ENCODE measurements at regions not wholly inside any gene's neighbourhood (a gene's known extent, or its start where the extent isn't known, plus 50 kb on each side); places are given as distances from the start of the nearest gene placed in this dataset.

- peaks cover 89% of the 10 kb centered on the region for H3K4me1 ChIP-seq
- POLR2A ChIA-PET = interaction anchor here (1.0 kb wide), 1 partner anchor 81 kb away, joined by 3 read pairs; no protein-coding TSS in a partner anchor
- H3K4me1 Mint-ChIP-seq (ENCODE audit: low read depth, unreplicated experiment) = peaks cover 53% of the 10 kb centered on the region
These were observed 112.5 kb downstream of the KLF5 start for GRCh38 chr13:73171271-73171682.

GRCh38 chr13:73169971-73170370 is 111.2 kb downstream of the KLF5 start:
- Histone ChIP-seq H3K36me3 (ENCODE audit: control insufficient read depth, insufficient read depth, low read length) (no peaks in the 10 kb centered on the region), H3K4me1 (peaks cover 92% of the 10 kb centered on the region), H3K9me3 (no peaks in the 10 kb centered on the region), H3K27me3 (replicated peaks; ENCODE audit: control insufficient read depth, insufficient read depth, low read length) (no peaks in the 10 kb centered on the region), H3K4me3 (ENCODE audit: low read depth, low read length) (no peak overlapping the region)
- intact Hi-C loops (cut with micrococcal nuclease; ENCODE audit: unreplicated experiment) = loop anchor here (2.0 kb wide), 4 partner anchors 41 to 247 kb away; no protein-coding TSS in a partner anchor
- Mint-ChIP-seq H3K36me3 (ENCODE audit: insufficient read depth, unreplicated experiment) (peaks cover 5% of the 10 kb centered on the region), H3K9me3 (ENCODE audit: unreplicated experiment) (peaks cover 10% of the 10 kb centered on the region), H3K4me1 (ENCODE audit: low read depth, unreplicated experiment) (peaks cover 56% of the 10 kb centered on the region), H3K4me3 (ENCODE audit: unreplicated experiment) (peak overlapping the region; percentile 66), H3K27me3 (ENCODE audit: insufficient read depth, unreplicated experiment) (no peaks in the 10 kb centered on the region), H3K27ac (ENCODE audit: unreplicated experiment) (peak overlapping the region; percentile 97)
- no TSS peak for BruUV-seq (replicated peaks)
- ChIA-PET CTCF (no interaction called here), POLR2A (no interaction called here)
- DNase-seq = no peak
- no peak for TF ChIP-seq CTCF (IDR thresholded peaks at IDR 0.05; ENCODE audit: insufficient read depth in 1 of 2, low read depth in 1 of 2, low read length in 1 of 2, severe bottlenecking in 1 of 2, unreplicated experiment in 1 of 2)

More at GRCh38 chr13:73171271-73171682, 112.5 kb downstream of the KLF5 start:
- BruUV-seq (replicated peaks) = no TSS peak
- H3K4me3 ChIP-seq (ENCODE audit: low read depth, low read length) = no peak overlapping the region
- Mint-ChIP-seq H3K27ac (ENCODE audit: unreplicated experiment) (peak overlapping the region; percentile 97), H3K9me3 (ENCODE audit: unreplicated experiment) (peaks cover 15% of the 10 kb centered on the region), H3K36me3 (ENCODE audit: insufficient read depth, unreplicated experiment) (peaks cover 5% of the 10 kb centered on the region), H3K4me3 (ENCODE audit: unreplicated experiment) (peak overlapping the region; percentile 31), H3K27me3 (ENCODE audit: insufficient read depth, unreplicated experiment) (no peaks in the 10 kb centered on the region)
- CTCF ChIA-PET = interaction anchor here (0.6 to 0.7 kb wide), 3 partner anchors 28 to 307 kb away, joined by 3 to 9 read pairs (median 4); no protein-coding TSS in a partner anchor
- H3K36me3 ChIP-seq (ENCODE audit: control insufficient read depth, insufficient read depth, low read length) = no peaks in the 10 kb centered on the region
- no peaks in the 10 kb centered on the region for H3K27me3 ChIP-seq (replicated peaks; ENCODE audit: control insufficient read depth, insufficient read depth, low read length)
- intact Hi-C loops (cut with micrococcal nuclease; ENCODE audit: unreplicated experiment) = loop anchor here (1.0 to 2.0 kb wide), 7 partner anchors 32 to 246 kb away; no protein-coding TSS in a partner anchor
- no peak for TF ChIP-seq CTCF (IDR thresholded peaks at IDR 0.05; ENCODE audit: insufficient read depth in 1 of 2, low read depth in 1 of 2, low read length in 1 of 2, severe bottlenecking in 1 of 2, unreplicated experiment in 1 of 2)
- peak; percentile 74 to 86 for DNase-seq
- H3K9me3 ChIP-seq = no peaks in the 10 kb centered on the region

- Histone ChIP-seq H3K4me3 (ENCODE audit: low read depth, low read length) (no peak overlapping the region), H3K9me3 (no peaks in the 10 kb centered on the region), H3K4me1 (peaks cover 82% of the 10 kb centered on the region), H3K27me3 (replicated peaks; ENCODE audit: control insufficient read depth, insufficient read depth, low read length) (no peaks in the 10 kb centered on the region), H3K36me3 (ENCODE audit: control insufficient read depth, insufficient read depth, low read length) (no peaks in the 10 kb centered on the region)
- BruUV-seq (replicated peaks) = no TSS peak
- no peaks in the 10 kb centered on the region for H3K27me3 Mint-ChIP-seq (ENCODE audit: insufficient read depth, unreplicated experiment)
- CTCF ChIA-PET = no interaction called here
- peak; percentile 50 to 54 for DNase-seq
- POLR2A ChIA-PET = no interaction called here
- H3K27ac Mint-ChIP-seq (ENCODE audit: unreplicated experiment) = peak overlapping the region; percentile 97
- intact Hi-C loops (cut with micrococcal nuclease; ENCODE audit: unreplicated experiment) = no loop called here
- H3K9me3 Mint-ChIP-seq (ENCODE audit: unreplicated experiment) = peaks cover under 1% of the 10 kb centered on the region
- H3K36me3 Mint-ChIP-seq (ENCODE audit: insufficient read depth, unreplicated experiment) = no peaks in the 10 kb centered on the region
- H3K4me1 Mint-ChIP-seq (ENCODE audit: low read depth, unreplicated experiment) = peaks cover 46% of the 10 kb centered on the region
- H3K4me3 Mint-ChIP-seq (ENCODE audit: unreplicated experiment) = peak overlapping the region; percentile 66
- TF ChIP-seq CTCF (IDR thresholded peaks at IDR 0.05; ENCODE audit: insufficient read depth in 1 of 2, low read depth in 1 of 2, low read length in 1 of 2, severe bottlenecking in 1 of 2, unreplicated experiment in 1 of 2) = no peak
These were observed 110.2 kb downstream of the KLF5 start for GRCh38 chr13:73168953-73169401.

Measured in Caco-2 (cell line).